Muscle of arm (tissue), 1 donor: ENCODE measurements at regions not wholly inside any gene's neighbourhood (a gene's known extent, or its start where the extent isn't known, plus 50 kb on each side); places are given as distances from the start of the nearest gene placed in this dataset.

Experiments used
- DNase-seq: peaks from one replicate; pipeline ENCODE4 v3.0.0-alpha.2; 2013

GRCh38 chr5:169448826-169449225 is 134.7 kb upstream of the SPDL1 start:
- no peak for DNase-seq

- no peak for DNase-seq
Observed at GRCh38 chr5:169445191-169445590, 138.4 kb upstream of the SPDL1 start.

GRCh38 chr5:169442913-169443784 is 140.4 kb upstream of the SPDL1 start:
- no peak for DNase-seq

DNA sequence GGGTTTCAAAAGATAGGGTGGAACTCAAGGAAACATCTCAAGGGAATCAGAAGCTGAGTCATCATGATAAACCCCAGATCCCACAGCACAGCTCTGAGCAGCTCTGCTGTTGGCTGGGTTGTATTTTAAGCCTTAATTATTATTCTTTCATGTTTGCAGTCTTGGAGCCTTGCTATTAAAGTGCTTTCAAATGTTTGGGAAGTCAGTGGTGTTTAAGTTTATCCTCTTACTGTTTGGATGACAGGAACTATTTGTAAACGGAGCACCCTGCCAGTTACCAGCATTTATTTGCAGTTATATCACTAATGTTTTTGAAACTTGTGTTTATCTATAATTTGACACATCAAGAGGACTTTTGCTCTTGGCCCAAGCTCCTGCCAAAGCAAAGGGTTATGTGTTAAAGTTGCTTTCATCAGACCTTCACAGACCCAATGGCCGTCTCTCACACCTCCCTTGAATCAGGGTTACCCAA is 141.1 kb upstream of the SPDL1 start:
- DNase-seq, result no peak

- DNase-seq, result no peak
Observed at GRCh38 chr5:169440107-169440705, 139.3 kb upstream of the SLIT3 start.

DNA sequence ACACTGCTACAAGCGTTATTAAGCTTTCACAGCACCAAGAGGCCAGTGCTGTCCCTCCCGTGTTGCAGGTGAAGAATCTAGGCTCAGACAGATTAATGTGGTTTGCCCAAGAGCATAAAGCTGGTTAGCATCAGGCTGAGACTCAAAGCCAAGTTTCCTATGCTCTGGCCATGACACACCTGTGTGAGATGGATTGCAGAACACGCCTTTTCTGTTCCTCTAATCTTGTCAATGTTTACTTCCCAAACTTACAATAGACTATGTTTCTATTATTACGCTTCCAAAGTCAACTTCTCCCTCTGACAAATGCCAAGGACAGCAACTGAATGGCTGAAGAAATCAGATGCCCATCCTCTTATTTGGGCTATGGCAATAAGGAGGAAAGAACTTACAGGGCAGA is 138.4 kb upstream of the SLIT3 start:
- no peak for DNase-seq

DNA sequence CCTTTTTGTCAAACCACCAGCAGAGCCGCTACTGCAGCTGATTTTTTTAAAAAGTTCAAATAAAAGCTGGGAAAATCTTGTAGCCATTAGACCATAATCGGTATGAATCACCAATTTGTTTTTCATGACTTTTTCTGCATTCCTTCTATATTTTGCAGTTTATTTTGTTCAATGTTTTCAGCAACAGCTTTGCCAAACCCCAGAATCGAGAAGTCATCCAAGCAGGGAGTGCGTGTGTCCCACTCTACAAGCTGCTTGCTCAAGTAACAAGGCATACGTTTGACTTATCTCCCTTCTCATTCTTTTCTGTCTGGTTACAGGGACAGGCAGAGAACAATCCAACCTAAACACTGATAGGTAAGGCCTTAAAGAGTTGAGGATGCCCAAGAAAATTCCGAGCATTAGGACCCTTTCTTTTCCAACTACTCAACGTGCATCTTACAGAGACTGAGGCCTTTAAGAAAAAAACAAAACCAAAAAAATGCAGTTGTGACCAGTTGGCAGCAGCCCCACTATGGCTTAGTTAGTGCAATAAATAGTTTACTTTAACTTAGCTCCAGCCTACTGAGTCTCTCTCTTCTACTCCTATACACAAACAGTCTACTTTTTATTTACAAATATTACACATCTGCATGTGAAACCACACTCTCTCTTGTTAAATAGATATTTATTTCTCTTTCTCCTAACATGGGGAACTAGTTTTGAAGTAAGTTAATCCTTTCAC is 134.7 kb upstream of the SLIT3 start:
- no peak for DNase-seq

- DNase-seq, result no peak
Observed at GRCh38 chr5:169433221-169433651, 132.3 kb upstream of the SLIT3 start.

GRCh38 chr5:169431386-169431785 is 130.4 kb upstream of the SLIT3 start:
- no peak for DNase-seq

DNA sequence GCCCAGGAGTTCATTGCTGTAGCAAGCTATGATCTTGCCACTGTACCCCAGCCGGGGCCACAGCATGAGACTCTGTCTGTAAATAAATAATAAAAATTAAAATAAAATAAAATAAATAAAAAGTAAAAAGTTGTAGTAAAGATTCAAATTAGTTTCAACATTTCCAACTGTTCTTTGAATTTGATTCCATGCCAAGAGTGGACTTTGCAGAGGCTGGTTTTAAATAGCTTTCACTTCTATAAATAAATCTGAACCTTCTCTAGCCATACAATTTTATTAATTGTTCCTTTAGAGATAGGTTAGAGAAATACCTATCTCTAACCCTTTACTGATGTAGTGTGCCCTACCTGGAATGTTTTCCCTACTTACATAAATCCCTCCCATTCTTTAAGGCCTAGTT is 129.7 kb upstream of the SLIT3 start:
- no peak for DNase-seq

DNA sequence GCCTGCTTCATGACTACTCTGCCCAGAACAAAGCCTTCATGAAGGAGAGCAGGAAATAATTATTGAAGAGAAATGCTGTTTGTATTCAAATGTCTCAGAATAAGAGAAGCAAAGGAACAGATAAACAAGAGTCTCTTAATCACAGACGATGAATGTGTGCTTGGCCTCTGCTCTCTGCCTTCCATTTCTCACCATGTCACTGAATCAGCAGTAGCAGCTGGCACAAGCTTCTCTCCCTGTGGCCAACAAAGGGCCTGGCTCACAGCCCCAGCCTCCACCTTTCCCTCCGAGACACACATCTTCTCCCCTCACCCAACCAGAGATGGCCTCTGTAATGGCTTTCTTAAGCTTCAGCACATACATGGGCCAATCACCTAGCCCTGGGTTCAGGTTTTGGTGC is 128.1 kb upstream of the SLIT3 start:
- no peak for DNase-seq

DNA sequence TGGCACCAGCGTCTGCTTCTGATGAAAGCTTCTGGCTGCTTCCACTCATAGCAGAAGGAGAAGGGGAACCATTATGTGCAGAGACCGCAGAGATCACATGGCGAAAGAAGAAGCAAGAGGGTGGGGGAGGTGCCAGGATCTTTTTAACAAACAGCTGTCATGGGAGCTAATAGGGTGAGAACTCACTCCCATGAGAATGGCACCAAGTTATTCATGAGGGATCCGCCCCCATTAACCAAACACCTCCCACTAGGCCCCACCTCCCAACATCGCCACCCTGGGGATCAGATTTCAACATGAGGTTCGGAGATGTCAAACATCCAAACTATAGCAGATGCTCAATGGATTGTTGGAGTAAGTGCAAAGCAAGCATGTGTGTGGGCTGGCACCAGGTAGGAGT is 125.8 kb upstream of the SLIT3 start:
- DNase-seq, result no peak

DNA sequence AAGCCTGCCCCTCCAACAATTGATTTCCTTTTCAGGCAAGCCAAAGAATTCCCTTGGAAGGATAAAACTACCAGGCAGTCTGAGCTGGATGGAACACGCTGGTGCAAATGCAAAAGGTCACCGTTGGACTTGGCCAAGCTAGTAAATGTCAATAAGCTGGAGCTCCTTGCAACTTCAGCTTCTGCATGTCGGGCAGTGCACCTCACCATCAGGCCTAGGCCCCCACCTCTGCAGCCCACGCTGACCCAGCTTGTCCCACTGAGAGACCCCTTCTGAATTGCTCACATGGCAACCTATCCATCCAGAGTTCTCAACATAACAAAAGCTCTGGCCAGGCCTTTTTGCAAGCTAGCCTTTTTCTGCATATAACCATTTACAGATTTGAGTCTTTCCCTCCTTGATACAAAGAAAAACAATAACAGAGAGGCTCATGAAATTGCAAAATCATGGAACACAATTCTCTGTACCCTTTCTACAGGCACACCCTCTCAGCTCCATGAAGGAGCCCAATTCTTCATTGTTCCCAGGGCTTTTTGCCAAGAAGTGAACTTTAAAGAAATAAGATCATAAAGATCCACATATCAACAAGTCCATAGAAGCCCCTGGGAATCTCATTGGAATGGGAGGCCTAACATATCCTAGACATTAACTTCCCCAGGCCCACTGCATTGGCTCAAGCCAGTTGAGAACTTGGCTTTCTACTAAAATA is 123.9 kb upstream of the SLIT3 start:
- no peak for DNase-seq

DNA sequence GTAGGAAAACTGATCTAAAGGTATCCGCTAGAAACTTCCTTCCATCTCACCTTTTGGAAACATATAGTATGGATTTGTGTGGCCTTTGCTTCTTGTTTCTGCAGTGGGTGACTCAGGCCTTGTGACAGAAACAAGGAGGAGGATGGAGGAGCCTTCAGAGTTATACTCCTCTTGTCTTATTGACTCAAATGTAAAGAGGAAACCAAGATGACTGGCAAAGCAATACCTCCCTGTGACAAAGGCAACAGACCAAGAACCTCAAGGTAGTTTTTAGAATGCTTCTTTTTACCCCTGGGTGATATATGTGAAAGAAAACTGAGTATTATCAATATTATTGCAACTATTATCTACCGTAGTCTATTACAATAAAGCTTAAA is 123.3 kb upstream of the SLIT3 start:
- DNase-seq, result no peak

DNA sequence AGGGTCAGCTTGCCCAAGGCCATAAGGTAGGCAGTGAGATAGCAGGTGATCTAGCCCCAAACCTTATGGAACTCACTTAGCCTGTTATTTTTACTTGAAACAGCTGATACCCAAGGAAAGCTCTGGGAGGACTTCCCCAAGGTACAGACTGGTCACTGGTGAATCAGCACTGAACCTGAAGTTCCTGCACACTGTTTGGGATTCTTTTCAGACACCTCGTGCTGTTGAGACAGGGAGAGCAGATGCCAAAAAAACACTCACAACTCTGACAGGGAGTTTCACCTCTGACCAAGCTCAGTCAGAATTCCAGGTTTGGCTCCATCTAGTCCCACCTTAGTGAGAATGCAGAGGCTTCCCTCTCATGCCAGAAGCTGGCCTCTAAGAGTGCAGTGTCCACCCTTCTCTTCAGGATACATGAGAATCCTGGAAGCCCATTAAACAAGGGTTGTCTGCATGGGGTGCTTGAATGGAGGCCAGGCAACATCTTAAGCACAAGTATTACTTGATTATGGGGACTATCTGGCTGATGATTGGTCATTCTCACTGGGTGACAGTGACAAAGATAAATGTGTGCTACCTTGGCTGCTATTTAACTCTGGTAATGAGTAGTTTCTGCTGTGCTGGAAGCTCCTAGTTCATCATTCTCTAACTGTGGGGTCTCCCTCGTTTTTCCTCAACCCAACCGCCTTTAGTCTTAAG is 122.8 kb upstream of the SLIT3 start:
- DNase-seq, result no peak

DNA sequence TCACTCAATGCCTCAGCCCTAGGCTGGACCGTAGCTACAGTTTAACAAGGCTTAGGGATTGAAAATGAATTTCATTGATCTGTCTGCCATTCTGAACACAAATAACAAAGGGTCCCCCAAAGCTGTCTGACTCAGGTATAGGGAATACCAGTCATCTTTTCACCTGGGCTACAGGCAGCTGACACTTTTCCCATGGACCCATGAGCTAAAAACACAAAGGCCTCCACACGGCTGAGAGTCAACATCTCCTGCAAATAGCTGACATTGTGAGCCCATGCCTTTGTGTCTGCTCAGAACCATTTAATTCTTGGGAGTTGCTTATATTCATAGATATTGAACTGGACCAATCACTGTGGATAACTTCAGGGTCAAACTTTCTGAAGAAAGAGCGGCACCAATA is 121.1 kb upstream of the SLIT3 start:
- no peak for DNase-seq

DNA sequence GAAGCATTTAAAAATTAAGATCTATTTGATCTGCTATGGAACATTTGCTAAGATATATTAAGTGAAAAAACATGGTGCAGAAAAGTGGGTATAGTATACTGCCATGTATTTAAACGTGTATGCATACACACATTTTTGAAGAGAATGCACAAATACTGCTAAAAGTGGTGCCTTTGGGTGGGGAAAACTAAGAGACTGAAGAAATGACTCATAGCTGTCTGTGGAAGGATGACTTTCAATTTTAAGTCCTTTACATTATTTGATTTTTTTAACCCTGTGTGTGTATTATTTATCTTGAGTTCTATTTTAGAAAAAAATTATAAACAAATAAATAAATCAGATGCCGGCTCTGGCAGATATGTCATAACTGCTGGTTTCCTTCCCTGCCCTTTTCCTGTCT is 120.7 kb upstream of the SLIT3 start:
- no peak for DNase-seq

DNA sequence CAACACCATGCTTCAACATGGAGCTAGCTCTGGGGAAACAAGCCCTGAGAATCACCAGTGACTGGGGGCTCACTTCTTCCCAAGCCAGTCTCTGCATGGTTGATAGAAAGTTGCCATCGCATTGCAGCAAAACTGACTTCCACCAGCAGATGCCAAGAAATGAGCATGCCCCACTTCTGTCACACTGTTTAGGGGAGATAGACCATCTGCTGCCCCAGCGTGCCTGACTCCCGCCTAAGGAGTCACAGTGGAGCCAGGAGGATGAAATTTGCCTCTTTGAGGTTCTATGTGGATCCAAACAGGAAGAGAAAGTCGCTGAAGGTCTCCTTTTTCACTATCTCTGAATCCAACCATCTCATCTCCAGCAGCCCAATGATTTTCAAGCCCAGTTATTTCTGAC is 116.7 kb upstream of the SLIT3 start:
- DNase-seq, result no peak

GRCh38 chr5:169416583-169417196 is 115.8 kb upstream of the SLIT3 start:
- DNase-seq, result peak; percentile 23

DNA sequence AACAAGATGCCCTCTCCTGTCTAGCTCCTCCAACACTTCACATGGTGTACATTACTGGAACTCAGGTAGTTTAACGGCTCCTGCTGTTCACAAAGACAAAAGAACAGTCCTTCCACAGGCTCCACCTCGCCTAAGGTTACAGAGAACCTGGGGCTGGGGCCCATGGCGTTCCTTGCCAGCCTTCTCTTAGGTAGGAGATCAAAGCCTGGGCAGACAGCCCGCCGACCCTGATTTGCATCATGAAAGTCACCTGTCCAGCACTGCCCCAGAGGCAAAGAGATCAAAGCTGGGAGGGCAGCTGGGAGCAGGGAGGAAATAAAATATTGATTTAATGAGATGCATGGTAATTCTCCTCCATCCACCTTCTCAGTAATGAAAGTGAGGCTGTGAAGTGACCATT is 115.0 kb upstream of the SLIT3 start:
- no peak for DNase-seq

DNA sequence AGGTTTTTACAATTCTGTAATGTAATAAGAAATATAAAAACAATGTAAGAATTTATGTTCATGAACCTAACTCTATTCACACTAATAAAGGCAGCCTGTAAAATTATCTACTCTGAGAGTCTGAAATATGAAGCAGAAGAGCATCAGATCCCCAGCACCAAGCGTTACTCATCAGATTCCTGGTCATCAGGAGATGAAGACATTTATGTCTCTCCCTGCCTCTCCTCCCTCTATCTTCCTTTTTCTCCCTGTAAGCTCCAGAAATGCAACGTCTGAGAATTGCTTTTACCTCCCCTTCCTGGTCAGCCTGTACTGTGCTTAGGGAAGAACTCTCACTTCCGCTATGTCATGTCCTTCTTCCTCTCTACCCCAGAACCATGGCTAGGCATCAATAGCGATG is 114.4 kb upstream of the SLIT3 start:
- DNase-seq, result no peak
